ENCODE measurements at regions not wholly inside any gene's neighbourhood (a gene's known extent, or its start where the extent isn't known, plus 50 kb on each side); places are given as distances from the start of the nearest gene placed in this dataset.

- Histone ChIP-seq H2AFZ (ENCODE audit: low read length) (no peak overlapping the region), H3K56ac (ENCODE audit: insufficient read length, low read depth, low read length) (no peak overlapping the region), H3K4me1 (ENCODE audit: insufficient read depth, low read length) (no peaks in the 10 kb centered on the region), H3K9ac (ENCODE audit: extremely low read depth, insufficient read length, low read length) (no peak overlapping the region), H3K9me3 (ENCODE audit: control insufficient read depth, low read depth, low read length) (no peaks in the 10 kb centered on the region), H2BK120ac (ENCODE audit: low read depth, low read length, poor library complexity, severe bottlenecking) (no peak overlapping the region), H3K27me3 (ENCODE audit: insufficient read depth, low read length) (no peaks in the 10 kb centered on the region), H3K18ac (ENCODE audit: insufficient read length, low read depth, low read length) (no peak overlapping the region), H2AK5ac (ENCODE audit: insufficient read length, low read length) (no peak overlapping the region), H4K91ac (ENCODE audit: insufficient read length, low read depth, low read length) (no peak overlapping the region), H2BK5ac (ENCODE audit: insufficient read length, low read length) (no peak overlapping the region), H3K4me2 (ENCODE audit: insufficient read depth, insufficient read length, low read length) (no peak overlapping the region), H3K23ac (ENCODE audit: insufficient read length, low read depth, low read length) (no peak overlapping the region), H3K27ac (ENCODE audit: insufficient read length, low read depth, low read length) (no peak overlapping the region), H3K79me1 (ENCODE audit: insufficient read depth, low read depth, low read length, poor library complexity, severe bottlenecking) (no peaks in the 10 kb centered on the region), H3T11ph (ENCODE audit: low read length) (no peak overlapping the region), H3K4ac (ENCODE audit: low read depth, low read length) (no peak overlapping the region), H2BK15ac (ENCODE audit: low read depth, low read length) (no peak overlapping the region), H4K5ac (ENCODE audit: insufficient read length, low read depth, low read length) (no peak overlapping the region), H3K79me2 (ENCODE audit: insufficient read depth, low read length) (no peaks in the 10 kb centered on the region), H2BK12ac (ENCODE audit: insufficient read length, low read depth, low read length) (no peak overlapping the region), H4K20me1 (ENCODE audit: control insufficient read depth, insufficient read depth, insufficient read length) (no peaks in the 10 kb centered on the region), H3K23me2 (ENCODE audit: insufficient read length, low read depth, low read length, poor library complexity, severe bottlenecking) (no peaks in the 10 kb centered on the region), H2BK20ac (ENCODE audit: low read depth, low read length, poor library complexity, severe bottlenecking) (no peak overlapping the region), H4K8ac (replicated peaks; ENCODE audit: insufficient read length, low read depth, low read length) (no peak overlapping the region), H3K14ac (ENCODE audit: insufficient read depth, low read length) (no peak overlapping the region; the same call in 1 of the 2 replicates)
- no CpG with 5 or more reads among the region's 1 CpG for WGBS (ENCODE audit: extremely low coverage, insufficient read length, low lambda C conversion rate)
- peaks cover 0 to 1% (median 0%) of the 10 kb centered on the region in 3 experiments; a peak in 3 of 7 replicates for H3K36me3 Mint-ChIP-seq (ENCODE audit: insufficient read depth in 1 of 3, low read depth in 3 of 3)
- H3K4me3 Mint-ChIP-seq = no peak overlapping the region
- peaks cover under 1 to 1% of the 10 kb centered on the region in 2 experiments; a peak in 2 of 5 replicates for H3K9me3 Mint-ChIP-seq
- no peak for DNase-seq
- no peak for TF ChIP-seq CTCF (conservative IDR thresholded peaks at IDR 0.05)
- H3K4me1 Mint-ChIP-seq = peaks cover 8 to 16% of the 10 kb centered on the region in 2 experiments
- no peak overlapping the region for H3K27ac Mint-ChIP-seq
- no peaks in the 10 kb centered on the region for H3K27me3 Mint-ChIP-seq (ENCODE audit: low read depth)
These were observed 211.6 kb downstream of the DTWD2 start for GRCh38 chr5:118776755-118777154.
